Central memory CD8-positive, alpha-beta T cell (primary cell): ENCODE measurements at regions not wholly inside any gene's neighbourhood (a gene's known extent, or its start where the extent isn't known, plus 50 kb on each side); places are given as distances from the start of the nearest gene placed in this dataset.

Source experiments
- ATAC-seq: fragments of 150-1000 bp; cut with Tn5 transposase; replicated peaks from 2 replicates; pipeline ENCODE4 v1.10.0; 2022; ENCODE audit warnings: mild to moderate bottlenecking, moderate FRiP score, moderate number of reproducible peaks; ENCODE audit not compliant: poor library complexity, severe bottlenecking; ENCODE audit errors: extremely low read depth
- DNase-seq, 2 donors: peaks; one replicate each; pipeline ENCODE4 v3.0.0; 2021; ENCODE audit warnings: low spot score in 2 of 2
- H3K27ac Mint-ChIP-seq: one replicate; pipeline ENCODE4 v1.8.0; 2022; ENCODE audit warnings: low read depth, mild to moderate bottlenecking, moderate library complexity, mixed read lengths
- H3K27me3 Mint-ChIP-seq: one replicate; pipeline ENCODE4 v1.8.0; 2022; ENCODE audit warnings: mixed read lengths
- H3K36me3 Mint-ChIP-seq: one replicate; pipeline ENCODE4 v1.8.0; 2022; ENCODE audit warnings: mild to moderate bottlenecking, moderate library complexity, mixed read lengths; ENCODE audit not compliant: insufficient read depth
- H3K4me1 Mint-ChIP-seq: one replicate; pipeline ENCODE4 v1.8.0; 2022; ENCODE audit warnings: mixed read lengths
- H3K4me3 Mint-ChIP-seq: one replicate; pipeline ENCODE4 v1.8.0; 2022; ENCODE audit warnings: mild to moderate bottlenecking, moderate library complexity, mixed read lengths
- H3K9me3 Mint-ChIP-seq: one replicate; pipeline ENCODE4 v1.8.0; 2022; ENCODE audit warnings: mixed read lengths

DNA sequence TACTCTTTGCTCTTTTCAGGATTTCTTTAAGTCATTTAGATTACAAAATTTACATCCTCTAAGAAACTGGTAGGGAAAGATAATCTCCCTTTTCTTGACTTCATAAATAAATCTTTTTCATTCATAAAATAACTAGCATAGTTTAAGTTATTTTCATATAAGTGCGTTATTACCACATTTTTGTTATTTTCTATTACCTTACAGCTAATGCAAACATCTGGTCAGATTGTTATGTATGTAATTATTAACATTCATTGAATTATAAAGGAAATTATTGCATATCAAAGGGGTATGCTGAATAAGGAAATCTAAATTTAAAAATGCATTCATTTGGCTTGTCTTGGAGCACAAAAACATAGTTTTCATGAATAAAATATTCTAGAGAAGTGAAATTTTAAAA, 55.3 kb upstream of the SLITRK1 start:
- Mint-ChIP-seq H3K9me3 (no peaks in the 10 kb centered on the region), H3K4me3 (no peak overlapping the region), H3K27ac (no peak overlapping the region), H3K4me1 (no peaks in the 10 kb centered on the region), H3K36me3 (no peaks in the 10 kb centered on the region), H3K27me3 (no peaks in the 10 kb centered on the region)
- no peak for DNase-seq
- ATAC-seq = no peak

DNA sequence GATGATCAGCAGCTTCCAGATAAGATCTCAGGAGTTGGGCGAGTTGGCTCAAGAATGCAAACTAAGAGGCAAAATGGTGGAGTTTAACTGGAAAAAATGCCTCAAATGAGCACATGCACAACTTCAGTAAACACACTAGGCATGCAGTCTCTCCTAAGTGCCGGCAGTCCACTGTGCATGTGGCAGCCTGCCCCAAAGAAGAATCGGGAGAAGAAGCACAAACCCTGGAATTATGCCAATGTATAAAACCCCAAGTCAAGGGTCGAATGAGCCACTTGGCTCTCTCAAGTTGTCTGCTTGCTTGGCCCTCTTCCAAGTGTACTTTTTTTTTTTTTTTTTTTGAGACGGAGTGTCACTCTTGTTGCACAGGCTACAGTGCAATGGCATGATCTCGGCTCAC, 53.3 kb upstream of the SLITRK1 start:
- no peak for ATAC-seq
- no peaks in the 10 kb centered on the region for H3K36me3 Mint-ChIP-seq
- H3K27me3 Mint-ChIP-seq = peaks cover 9% of the 10 kb centered on the region
- H3K4me1 Mint-ChIP-seq = no peaks in the 10 kb centered on the region
- no peak overlapping the region for H3K4me3 Mint-ChIP-seq
- H3K27ac Mint-ChIP-seq = no peak overlapping the region
- DNase-seq = no peak
- H3K9me3 Mint-ChIP-seq = no peaks in the 10 kb centered on the region
